ENCODE measurements at regions not wholly inside any gene's neighbourhood (a gene's known extent, or its start where the extent isn't known, plus 50 kb on each side); places are given as distances from the start of the nearest gene placed in this dataset.

DNA sequence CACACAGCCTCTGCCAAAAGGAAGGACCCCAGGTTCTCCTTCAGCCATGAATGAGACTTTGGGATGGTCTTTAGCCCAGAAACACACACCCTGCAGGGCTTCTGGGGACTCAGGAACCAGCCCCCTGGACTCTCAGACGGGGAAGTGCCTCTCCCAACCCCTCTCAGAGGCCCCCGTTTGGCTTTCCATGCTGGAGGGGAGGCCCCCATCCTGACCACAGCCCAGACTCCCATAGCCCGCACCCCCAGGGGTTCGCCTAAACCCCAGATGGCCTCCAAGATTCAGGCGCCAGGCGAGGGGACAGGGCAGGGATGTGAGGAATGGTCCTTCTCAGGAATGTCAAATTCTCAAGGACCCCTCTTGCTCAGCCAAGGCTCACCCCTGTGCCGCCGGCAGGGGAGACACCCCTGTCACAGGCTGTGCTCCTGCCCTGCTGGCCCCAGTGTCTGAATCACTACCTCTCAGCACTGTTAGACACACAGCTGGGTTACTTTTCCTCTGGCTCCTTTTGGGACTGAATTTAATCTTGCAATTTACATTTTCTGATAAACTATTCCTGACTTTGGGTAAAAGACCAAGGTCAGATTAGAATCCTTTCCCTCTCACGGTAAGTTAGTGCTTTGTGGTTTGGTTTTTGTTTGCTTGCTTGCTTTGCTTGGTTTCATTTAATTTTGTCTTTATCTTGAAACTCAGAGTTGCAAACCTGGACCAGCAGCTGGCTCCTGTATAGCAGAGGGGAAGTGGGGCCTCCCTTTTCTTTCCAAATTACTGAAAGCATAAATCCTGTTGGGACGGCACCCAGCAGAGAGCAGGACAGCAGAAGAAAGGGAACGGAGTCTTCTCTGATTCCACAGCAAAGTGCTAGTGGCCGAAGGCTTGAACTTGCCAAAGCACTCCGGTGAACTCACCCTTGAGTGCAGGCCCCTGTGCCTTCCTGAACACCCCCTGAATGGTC is 198.9 kb upstream of the RAB6C start:
- TF ChIP-seq EZH2 (optimal IDR thresholded peaks at IDR 0.05; ENCODE audit: low read depth, low read length) (no peak), EZH2phosphoT487 (IDR thresholded peaks at IDR 0.05; ENCODE audit: low read length) (no peak)
- TF ChIP-seq, protein P1, sequence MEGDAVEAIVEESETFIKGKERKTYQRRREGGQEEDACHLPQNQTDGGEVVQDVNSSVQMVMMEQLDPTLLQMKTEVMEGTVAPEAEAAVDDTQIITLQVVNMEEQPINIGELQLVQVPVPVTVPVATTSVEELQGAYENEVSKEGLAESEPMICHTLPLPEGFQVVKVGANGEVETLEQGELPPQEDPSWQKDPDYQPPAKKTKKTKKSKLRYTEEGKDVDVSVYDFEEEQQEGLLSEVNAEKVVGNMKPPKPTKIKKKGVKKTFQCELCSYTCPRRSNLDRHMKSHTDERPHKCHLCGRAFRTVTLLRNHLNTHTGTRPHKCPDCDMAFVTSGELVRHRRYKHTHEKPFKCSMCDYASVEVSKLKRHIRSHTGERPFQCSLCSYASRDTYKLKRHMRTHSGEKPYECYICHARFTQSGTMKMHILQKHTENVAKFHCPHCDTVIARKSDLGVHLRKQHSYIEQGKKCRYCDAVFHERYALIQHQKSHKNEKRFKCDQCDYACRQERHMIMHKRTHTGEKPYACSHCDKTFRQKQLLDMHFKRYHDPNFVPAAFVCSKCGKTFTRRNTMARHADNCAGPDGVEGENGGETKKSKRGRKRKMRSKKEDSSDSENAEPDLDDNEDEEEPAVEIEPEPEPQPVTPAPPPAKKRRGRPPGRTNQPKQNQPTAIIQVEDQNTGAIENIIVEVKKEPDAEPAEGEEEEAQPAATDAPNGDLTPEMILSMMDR (IDR thresholded peaks at IDR 0.05; ENCODE audit: low read length) = no peak
- H3K36me3 ChIP-seq (replicated peaks; ENCODE audit: insufficient read depth, low read length) = no peaks in the 10 kb centered on the region

DNA sequence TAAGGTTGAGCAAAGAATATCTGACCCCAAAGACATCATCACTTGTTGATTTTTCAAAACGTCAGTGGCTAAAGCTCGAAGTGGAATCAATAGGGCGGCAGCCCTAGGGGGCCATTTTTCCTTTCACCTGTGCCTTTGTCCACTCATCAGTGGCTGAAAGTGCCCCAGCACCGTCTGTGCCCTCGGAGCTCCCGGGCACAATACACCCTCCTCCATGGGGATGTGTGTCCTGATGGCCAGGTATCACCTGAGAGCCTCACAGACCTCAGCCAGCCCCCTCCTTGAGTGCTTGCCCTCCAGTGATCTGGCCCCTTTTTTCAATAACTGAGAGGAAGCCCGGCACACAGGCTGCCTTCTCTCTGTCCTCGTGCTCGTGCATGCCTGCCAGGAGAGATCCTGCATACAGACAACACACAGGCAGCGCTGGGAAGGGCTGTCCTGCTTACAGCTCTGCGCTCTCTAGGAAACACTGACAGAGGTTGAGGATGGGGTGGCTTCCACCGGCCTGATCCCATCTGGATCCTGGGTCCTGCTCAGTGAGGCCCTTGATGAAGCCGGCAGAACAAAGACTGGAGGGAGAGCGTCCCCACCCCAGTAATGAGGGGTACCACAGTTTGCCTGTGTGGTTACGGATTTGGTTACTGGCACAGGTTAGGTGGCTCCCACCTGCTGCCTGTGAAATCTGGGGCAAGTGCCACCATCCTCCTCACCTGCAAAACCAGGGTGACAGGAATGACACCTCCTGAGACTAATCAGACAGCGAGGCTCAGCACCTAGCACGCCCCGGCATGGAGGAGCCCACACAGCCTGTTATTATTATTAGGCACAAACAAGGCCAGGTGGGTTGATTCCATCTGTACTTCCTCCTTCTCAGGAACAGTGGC is 197.5 kb upstream of the RAB6C start:
- no peaks in the 10 kb centered on the region for H3K9me3 ChIP-seq (replicated peaks; ENCODE audit: insufficient read depth, low read length)
- H3K36me3 ChIP-seq (replicated peaks; ENCODE audit: insufficient read depth, low read length) = no peaks in the 10 kb centered on the region
- TF ChIP-seq EZH2phosphoT487 (IDR thresholded peaks at IDR 0.05; ENCODE audit: low read length) = no peak
- TF ChIP-seq, protein P1 (IDR thresholded peaks at IDR 0.05; ENCODE audit: low read length) = no peak

More for the DNA sequence above, 198.9 kb upstream of the RAB6C start:
- no peak overlapping the region for H3K27ac ChIP-seq (ENCODE audit: low read length)
- no peaks in the 10 kb centered on the region for H3F3A ChIP-seq (ENCODE audit: insufficient read depth, low read length)
- H3K4me3 ChIP-seq (ENCODE audit: low read length) = no peak overlapping the region
- no peaks in the 10 kb centered on the region for H3K4me1 ChIP-seq (ENCODE audit: low read length)
- H2AFZ ChIP-seq (ENCODE audit: low read length) = no peak overlapping the region
- no peak for DNase-seq
- H3K9me3 ChIP-seq (replicated peaks; ENCODE audit: insufficient read depth, low read length) = no peaks in the 10 kb centered on the region
- H4K20me1 ChIP-seq (ENCODE audit: insufficient read depth, low read length) = no peaks in the 10 kb centered on the region
- no peak overlapping the region for H3K9ac ChIP-seq (ENCODE audit: low read length)
- no peaks in the 10 kb centered on the region for H3K27me3 ChIP-seq (replicated peaks; ENCODE audit: insufficient read depth, low read length)
- H3K9me2 ChIP-seq (replicated peaks; ENCODE audit: insufficient read depth, low read length) = no peaks in the 10 kb centered on the region
- H3K4me2 ChIP-seq (ENCODE audit: low read depth, low read length) = no peak overlapping the region
- no peaks in the 10 kb centered on the region for H3K79me2 ChIP-seq (ENCODE audit: low read length)

DNA sequence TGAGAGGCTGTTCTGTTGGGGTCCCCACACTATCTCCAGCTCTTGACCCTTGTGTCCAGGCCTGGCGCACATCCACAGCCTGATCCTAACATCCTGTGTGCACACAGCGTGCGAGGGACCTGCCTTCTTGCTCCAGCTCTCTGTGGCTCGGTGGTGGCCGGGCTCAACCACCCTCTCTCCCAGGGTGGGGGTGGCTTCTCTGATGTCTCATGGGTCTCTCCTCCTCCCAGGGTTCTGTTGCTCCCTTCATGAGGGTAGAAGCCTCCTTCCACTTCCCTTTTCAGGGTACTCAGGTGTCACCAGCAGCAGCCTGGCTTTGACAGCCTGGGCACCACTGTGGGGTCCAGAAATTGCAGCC is 196.9 kb upstream of the RAB6C start:
- Histone ChIP-seq H3K9ac (ENCODE audit: low read length) (no peak overlapping the region), H3K9me2 (replicated peaks; ENCODE audit: insufficient read depth, low read length) (no peaks in the 10 kb centered on the region), H3K9me3 (replicated peaks; ENCODE audit: insufficient read depth, low read length) (no peaks in the 10 kb centered on the region), H2AFZ (ENCODE audit: low read length) (no peak overlapping the region), H3F3A (ENCODE audit: insufficient read depth, low read length) (no peaks in the 10 kb centered on the region), H4K20me1 (ENCODE audit: insufficient read depth, low read length) (no peaks in the 10 kb centered on the region), H3K79me2 (ENCODE audit: low read length) (no peaks in the 10 kb centered on the region), H3K4me2 (ENCODE audit: low read depth, low read length) (no peak overlapping the region), H3K36me3 (replicated peaks; ENCODE audit: insufficient read depth, low read length) (no peaks in the 10 kb centered on the region), H3K4me1 (ENCODE audit: low read length) (no peaks in the 10 kb centered on the region), H3K4me3 (ENCODE audit: low read length) (no peak overlapping the region), H3K27ac (ENCODE audit: low read length) (no peak overlapping the region), H3K27me3 (replicated peaks; ENCODE audit: insufficient read depth, low read length) (no peaks in the 10 kb centered on the region)
- TF ChIP-seq EZH2 (optimal IDR thresholded peaks at IDR 0.05; ENCODE audit: low read depth, low read length) (no peak), EZH2phosphoT487 (IDR thresholded peaks at IDR 0.05; ENCODE audit: low read length) (no peak)
- TF ChIP-seq, protein P1 (IDR thresholded peaks at IDR 0.05; ENCODE audit: low read length) = no peak
- no peak for DNase-seq

More for the DNA sequence above, 197.5 kb upstream of the RAB6C start:
- H3K4me1 ChIP-seq (ENCODE audit: low read length) = no peaks in the 10 kb centered on the region
- no peaks in the 10 kb centered on the region for H3K79me2 ChIP-seq (ENCODE audit: low read length)
- H3K4me3 ChIP-seq (ENCODE audit: low read length) = no peak overlapping the region
- H3F3A ChIP-seq (ENCODE audit: insufficient read depth, low read length) = no peaks in the 10 kb centered on the region
- no peak overlapping the region for H3K9ac ChIP-seq (ENCODE audit: low read length)
- H4K20me1 ChIP-seq (ENCODE audit: insufficient read depth, low read length) = no peaks in the 10 kb centered on the region
- H3K4me2 ChIP-seq (ENCODE audit: low read depth, low read length) = no peak overlapping the region
- H2AFZ ChIP-seq (ENCODE audit: low read length) = no peak overlapping the region
- no peaks in the 10 kb centered on the region for H3K9me2 ChIP-seq (replicated peaks; ENCODE audit: insufficient read depth, low read length)
- H3K27ac ChIP-seq (ENCODE audit: low read length) = no peak overlapping the region
- no peak for DNase-seq
- no peaks in the 10 kb centered on the region for H3K27me3 ChIP-seq (replicated peaks; ENCODE audit: insufficient read depth, low read length)
